GM12891 (cell line): ENCODE measurements at regions not wholly inside any gene's neighbourhood (a gene's known extent, or its start where the extent isn't known, plus 50 kb on each side); places are given as distances from the start of the nearest gene placed in this dataset.

ENCODE experiments used
- DNase-seq: peaks from one replicate; pipeline ENCODE4 v3.0.0; 2011; ENCODE audit warnings: low spot score; ENCODE audit not compliant: insufficient read length
- FAIRE-seq: peaks from 2 replicates; lab custom pipeline; 2011; peaks lifted over from hg19 to GRCh38; lab: Jason Lieb, UNC
- PAX5 ChIP-seq: IDR thresholded peaks from 2 replicates; pipeline ENCODE4 v1.6.1; 2011; ENCODE audit warnings: low read length, moderate library complexity, mild to moderate bottlenecking; ENCODE audit not compliant: insufficient read depth, severe bottlenecking
- POLR2A ChIP-seq: IDR thresholded peaks from 2 replicates; pipeline ENCODE4 v1.6.1; 2011; ENCODE audit warnings: low read depth, low read length, control low read depth
- POLR2AphosphoS5 ChIP-seq: IDR thresholded peaks from 2 replicates; pipeline ENCODE4 v1.6.1; 2011; ENCODE audit warnings: low read depth, low read length, control low read depth
- POU2F2 ChIP-seq: IDR thresholded peaks from 2 replicates; pipeline ENCODE4 v1.6.1; 2011; ENCODE audit warnings: low read depth, mild to moderate bottlenecking, control low read depth, low read length, moderate library complexity
- SPI1 ChIP-seq: IDR thresholded peaks from 2 replicates; pipeline ENCODE4 v1.6.1; 2011; ENCODE audit warnings: low read depth, low read length, control low read depth
- TAF1 ChIP-seq: IDR thresholded peaks from 2 replicates; pipeline ENCODE4 v1.6.1; 2011; ENCODE audit warnings: low read depth, low read length, control low read depth

DNA sequence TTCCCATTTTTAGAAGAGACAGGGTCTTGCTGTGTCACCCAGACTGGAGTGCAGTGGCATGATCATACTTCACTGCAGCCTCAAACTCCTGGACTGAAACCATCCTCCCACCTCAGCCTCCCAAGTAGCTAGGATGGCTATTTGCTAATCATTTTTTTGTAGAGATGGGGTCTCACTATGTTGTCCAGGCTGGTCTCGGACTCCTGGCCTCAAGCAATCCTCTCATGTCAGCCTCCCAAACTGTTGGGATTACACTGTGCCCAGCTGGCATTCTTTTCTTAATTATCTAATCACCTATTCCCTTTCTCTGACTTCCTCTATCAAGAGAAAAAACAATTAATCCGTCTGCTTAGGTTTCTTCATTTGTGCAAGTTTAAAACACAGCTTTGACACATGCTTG, 172.5 kb upstream of the TRIM24 start:
- no peak for DNase-seq
- no peak for FAIRE-seq
- no peak for TF ChIP-seq POU2F2
- no peak for TF ChIP-seq PAX5
- no peak for TF ChIP-seq POLR2AphosphoS5
- TF ChIP-seq TAF1: no peak
- no peak for TF ChIP-seq SPI1
- TF ChIP-seq POLR2A: no peak

DNA sequence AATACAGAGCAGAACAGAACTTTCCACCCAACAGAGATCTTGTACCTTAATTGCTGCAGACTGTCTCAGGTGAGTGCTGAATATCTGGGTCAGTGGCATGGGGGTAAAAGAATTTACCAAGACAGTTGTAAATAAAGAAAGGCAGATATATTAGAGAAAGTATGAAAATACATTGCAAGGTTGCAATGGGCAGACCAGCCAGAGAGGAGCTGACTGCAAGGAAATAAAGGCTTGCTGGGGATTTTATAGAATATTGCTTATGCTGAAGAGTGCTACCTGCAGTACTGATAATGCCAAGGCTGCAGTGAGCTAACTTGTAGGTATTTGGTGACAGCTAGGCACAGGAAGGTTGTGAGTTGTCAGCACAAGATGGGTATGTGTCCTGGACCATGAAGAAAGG, 171.0 kb upstream of the TRIM24 start:
- FAIRE-seq: no peak
- no peak for DNase-seq
- TF ChIP-seq SPI1 (no peak), POLR2A (no peak)

DNA sequence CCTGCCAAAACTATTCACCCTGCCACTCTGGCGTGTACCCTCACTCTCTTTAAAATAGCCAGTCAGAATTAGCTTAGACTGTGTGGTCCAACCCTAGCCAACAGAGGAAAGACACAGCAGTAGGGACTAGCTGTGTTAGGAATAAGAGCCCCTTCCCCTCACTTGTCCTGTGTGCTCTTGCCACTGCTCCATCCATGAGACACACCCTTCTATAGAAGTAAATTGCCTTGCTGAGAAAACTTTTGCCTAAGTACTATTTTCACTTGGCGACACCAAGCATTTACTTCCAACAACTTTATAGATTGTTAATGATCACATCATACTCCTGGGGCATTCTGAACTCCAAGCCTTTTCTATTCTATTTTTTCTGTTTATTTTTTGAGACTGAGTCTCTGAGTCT, 170.2 kb upstream of the TRIM24 start:
- no peak for FAIRE-seq
- TF ChIP-seq POLR2AphosphoS5 (no peak), PAX5 (no peak), POU2F2 (no peak)
- no peak for DNase-seq

DNA sequence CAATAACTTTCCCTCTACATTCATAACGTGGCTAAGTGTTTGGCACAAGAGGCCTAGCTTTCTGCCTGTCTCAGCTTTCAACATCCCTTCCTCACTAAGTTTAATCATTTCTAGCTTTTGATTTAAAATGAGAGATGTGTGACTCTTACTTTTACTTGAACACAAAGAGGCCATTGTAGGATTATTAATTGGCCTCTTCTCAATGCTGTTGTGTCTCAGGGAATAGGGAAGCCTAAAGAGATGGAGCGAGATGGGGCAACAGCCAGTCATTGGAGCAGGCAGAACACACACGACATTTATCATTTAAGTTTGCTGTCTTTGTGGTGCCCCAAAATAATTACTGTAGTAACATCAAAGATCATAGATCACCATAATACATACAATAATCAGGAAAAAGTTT, 167.1 kb upstream of the TRIM24 start:
- DNase-seq (no peak), FAIRE-seq (no peak)
- TF ChIP-seq PAX5 (no peak), TAF1 (no peak), POLR2AphosphoS5 (no peak), POU2F2 (no peak), SPI1 (no peak), POLR2A (no peak)

DNA sequence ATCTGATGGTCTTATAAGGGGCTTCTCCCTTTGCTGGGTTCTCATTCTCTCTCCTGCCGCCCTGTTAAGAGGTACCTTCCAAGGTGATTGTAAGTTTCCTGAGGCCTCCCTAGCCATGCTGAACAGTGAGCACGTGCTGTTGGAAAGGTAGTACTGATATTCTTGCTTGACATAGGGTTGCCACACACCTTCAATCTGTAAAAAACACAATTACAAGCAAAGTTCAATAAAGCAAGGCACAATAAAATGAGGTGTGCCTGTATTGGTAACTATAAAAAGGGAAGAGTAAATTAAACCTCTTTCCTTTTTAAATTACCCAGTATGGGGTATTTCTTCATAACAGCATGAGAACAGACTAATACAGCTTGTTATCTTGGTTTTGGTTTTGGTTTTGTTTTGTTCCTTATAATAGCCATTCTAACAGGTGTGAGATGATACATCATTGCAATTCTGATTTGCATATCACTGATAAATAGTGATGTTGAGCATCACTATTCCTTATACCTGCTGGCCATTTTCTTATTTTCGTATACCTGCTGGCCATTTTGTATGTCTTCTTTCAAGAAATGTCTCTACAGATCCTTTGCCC, 164.9 kb upstream of the TRIM24 start:
- no peak for FAIRE-seq
- no peak for TF ChIP-seq POU2F2
- TF ChIP-seq POLR2AphosphoS5: no peak
- TF ChIP-seq TAF1: no peak
- no peak for TF ChIP-seq PAX5
- TF ChIP-seq POLR2A: no peak
- TF ChIP-seq SPI1: no peak
- no peak for DNase-seq

DNA sequence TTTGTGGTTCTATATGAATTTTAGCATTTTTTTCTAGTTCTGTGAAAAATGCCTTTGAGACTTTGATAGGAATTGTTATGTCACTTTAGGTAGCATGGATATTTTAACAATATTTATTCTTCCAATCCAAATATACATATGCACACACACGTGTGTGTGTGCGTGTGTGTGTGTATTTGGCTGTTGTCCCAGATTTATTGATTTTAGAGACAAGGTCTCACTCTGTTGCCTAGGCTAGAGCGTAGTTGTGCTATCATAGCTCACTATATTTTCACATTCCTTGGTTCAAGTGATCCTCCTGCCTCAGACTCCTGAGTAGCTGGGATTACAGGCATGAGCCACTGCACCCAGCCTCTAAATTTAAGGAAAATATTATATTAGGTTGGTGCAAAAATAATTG, 162.5 kb upstream of the TRIM24 start:
- no peak for DNase-seq
- no peak for FAIRE-seq
- TF ChIP-seq POU2F2 (no peak), POLR2A (no peak), PAX5 (no peak), TAF1 (no peak), SPI1 (no peak), POLR2AphosphoS5 (no peak)

DNA sequence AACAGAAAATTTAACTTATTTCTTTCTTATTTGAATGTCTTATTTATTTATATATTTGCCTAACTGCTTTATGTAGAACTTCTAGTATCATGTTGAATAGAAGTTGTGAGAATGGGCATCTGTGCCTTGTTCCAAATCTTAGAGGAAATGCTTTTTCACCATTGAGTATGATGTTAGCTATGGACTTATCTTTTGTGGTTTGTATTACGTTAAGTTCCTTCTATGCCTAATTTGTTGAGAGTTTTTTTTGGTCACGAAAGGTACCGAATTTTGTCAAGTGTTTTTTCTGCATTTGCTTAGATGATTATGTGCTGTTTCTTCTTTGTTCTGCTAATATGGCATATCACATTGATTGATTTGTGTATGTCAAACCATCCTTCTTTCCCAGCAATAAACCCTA, 161.0 kb upstream of the TRIM24 start:
- DNase-seq: no peak
- TF ChIP-seq SPI1 (no peak), POLR2AphosphoS5 (no peak), PAX5 (no peak), TAF1 (no peak), POU2F2 (no peak), POLR2A (no peak)
- FAIRE-seq: no peak

DNA sequence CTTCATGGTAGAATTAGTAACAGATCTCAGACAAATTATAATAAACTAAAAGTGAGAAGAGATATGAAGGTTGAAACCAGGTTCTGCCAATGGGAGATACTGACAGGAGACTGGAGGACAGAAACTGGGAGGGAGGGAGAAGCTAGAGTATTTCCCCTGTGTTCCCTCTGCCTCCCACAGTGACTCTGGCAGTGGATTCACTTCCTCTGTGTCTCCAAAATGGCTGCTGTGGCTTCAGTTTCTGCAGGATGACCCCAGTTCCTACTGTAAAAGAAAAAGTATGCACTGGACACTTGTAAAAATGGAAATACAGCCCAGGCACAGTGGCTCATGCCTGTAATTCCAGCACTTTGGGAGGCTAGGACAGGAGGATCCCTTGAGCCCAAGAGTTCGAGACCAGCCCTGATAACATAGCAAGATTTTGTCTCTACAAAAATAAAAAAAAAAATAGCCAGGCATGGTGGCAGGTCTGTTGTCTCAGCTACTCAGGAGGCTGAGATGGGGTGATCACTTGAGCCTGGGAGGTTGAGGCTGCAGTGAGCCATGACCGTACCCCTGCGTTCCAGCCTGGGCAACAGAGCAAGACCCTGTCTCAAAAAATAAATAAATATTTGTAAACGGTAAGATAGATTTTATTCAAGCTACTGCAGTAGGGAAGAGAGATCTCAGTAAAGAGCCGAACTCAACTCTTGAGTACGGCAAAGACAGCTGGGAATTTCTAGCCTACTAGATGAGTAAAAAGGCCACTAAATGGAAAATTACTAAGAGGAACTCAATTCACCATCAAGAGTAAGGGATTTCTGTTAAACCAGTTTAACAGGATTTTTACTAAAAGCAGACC, 156.6 kb upstream of the TRIM24 start:
- FAIRE-seq (no peak), DNase-seq (no peak)
- TF ChIP-seq TAF1: no peak

DNA sequence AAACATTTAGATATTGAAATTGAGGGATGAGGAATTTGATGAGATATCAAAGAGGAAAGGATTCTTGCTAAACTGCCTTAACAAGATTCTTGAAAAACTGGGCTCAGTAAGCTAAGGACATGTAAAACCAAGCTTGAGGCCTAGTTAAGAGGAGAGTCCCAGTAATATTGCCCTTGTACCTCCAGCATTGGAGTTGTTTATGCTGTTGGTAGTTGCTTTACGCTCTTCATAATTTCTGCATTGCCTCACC, 156.1 kb upstream of the TRIM24 start:
- no peak for TF ChIP-seq POU2F2
- no peak for TF ChIP-seq PAX5
- no peak for TF ChIP-seq SPI1
- no peak for TF ChIP-seq POLR2AphosphoS5
- no peak for TF ChIP-seq POLR2A
- TF ChIP-seq TAF1: no peak
- DNase-seq (no peak), FAIRE-seq (no peak)

DNA sequence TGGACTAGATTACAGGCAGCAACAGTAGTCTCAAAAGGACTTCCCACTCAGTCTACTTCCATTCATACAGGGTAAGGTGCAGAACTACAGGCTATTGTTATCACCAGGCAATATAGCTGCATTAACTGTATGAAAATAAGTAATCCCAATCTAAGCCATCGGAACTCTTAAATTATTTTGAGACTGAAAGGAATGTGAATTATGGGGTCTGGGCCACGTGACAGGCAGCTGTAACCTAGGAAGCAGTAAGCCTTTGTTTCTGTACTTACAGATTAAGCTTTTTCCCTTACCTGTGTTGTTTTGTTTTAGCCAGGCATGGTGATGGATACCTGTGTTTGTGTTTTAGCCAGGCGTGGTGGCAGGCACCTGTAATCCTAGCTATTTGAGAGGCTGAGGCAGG, 152.4 kb upstream of the TRIM24 start:
- FAIRE-seq (no peak), DNase-seq (no peak)
- TF ChIP-seq TAF1 (no peak), SPI1 (no peak), POLR2A (no peak)
